ENCODE measurements at regions not wholly inside any gene's neighbourhood (a gene's known extent, or its start where the extent isn't known, plus 50 kb on each side); places are given as distances from the start of the nearest gene placed in this dataset.

GRCh38 chr4:149923736-149924135, 108.1 kb upstream of the IQCM start:
- TF ChIP-seq CTCF (IDR thresholded peaks at IDR 0.05) = no peak
- no peak for TF ChIP-seq POLR2AphosphoS5 (IDR thresholded peaks at IDR 0.05; ENCODE audit: insufficient read depth in 1 of 2, low read depth in 1 of 2)
- TF ChIP-seq POLR2A (IDR thresholded peaks at IDR 0.05) = no peak
